Panc1 (cell line): ENCODE measurements at regions not wholly inside any gene's neighbourhood (a gene's known extent, or its start where the extent isn't known, plus 50 kb on each side); places are given as distances from the start of the nearest gene placed in this dataset.

Experiments
- CTCF ChIP-seq: fragments of 450-650 bp; IDR thresholded peaks from 2 replicates; pipeline ENCODE4 v1.5.1; 2017; ENCODE audit warnings: mild to moderate bottlenecking
- SIN3A ChIP-seq: IDR thresholded peaks from 2 replicates; pipeline ENCODE4 v1.6.1; 2012; ENCODE audit warnings: low read depth, mild to moderate bottlenecking, low read length, moderate library complexity, borderline replicate concordance; ENCODE audit not compliant: insufficient read depth

- TF ChIP-seq CTCF (no peak), SIN3A (no peak)
Measured at GRCh38 chr19:28221736-28222135, 991.2 kb downstream of the UQCRFS1 start.
